ENCODE measurements at regions not wholly inside any gene's neighbourhood (a gene's known extent, or its start where the extent isn't known, plus 50 kb on each side); places are given as distances from the start of the nearest gene placed in this dataset.

DNA sequence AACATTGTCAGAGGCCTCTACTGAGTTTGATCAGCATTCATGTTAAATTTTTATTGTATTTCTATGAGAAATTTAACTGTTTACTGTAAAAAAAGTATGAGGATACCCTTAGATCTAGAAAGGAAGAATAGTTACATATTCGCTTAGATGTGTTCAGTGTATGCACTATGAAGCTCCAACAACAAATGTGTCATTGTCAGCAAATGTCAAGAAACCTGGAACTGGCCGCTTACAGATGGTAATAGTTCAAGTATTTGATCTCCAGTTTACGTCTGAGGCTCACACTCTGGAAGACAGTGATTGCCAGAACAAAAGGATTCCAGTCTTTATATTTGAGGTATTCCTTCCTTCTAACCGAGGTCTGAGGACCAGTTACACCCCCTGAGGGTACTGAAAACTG is 921.2 kb upstream of the LRRTM1 start:
- TF ChIP-seq CEBPB (IDR thresholded peaks at IDR 0.05) (no peak), FOXM1 (IDR thresholded peaks at IDR 0.05; ENCODE audit: borderline replicate concordance, low read depth) (no peak), EGR1 (IDR thresholded peaks at IDR 0.05) (no peak), TAF1 (IDR thresholded peaks at IDR 0.05; ENCODE audit: low read depth) (no peak), YY1 (IDR thresholded peaks at IDR 0.05; ENCODE audit: low read depth) (no peak), ZBTB7A (IDR thresholded peaks at IDR 0.05; ENCODE audit: low read depth) (no peak), RAD21 (IDR thresholded peaks at IDR 0.05; ENCODE audit: low read depth) (no peak)
- TF ChIP-seq, protein P1, sequence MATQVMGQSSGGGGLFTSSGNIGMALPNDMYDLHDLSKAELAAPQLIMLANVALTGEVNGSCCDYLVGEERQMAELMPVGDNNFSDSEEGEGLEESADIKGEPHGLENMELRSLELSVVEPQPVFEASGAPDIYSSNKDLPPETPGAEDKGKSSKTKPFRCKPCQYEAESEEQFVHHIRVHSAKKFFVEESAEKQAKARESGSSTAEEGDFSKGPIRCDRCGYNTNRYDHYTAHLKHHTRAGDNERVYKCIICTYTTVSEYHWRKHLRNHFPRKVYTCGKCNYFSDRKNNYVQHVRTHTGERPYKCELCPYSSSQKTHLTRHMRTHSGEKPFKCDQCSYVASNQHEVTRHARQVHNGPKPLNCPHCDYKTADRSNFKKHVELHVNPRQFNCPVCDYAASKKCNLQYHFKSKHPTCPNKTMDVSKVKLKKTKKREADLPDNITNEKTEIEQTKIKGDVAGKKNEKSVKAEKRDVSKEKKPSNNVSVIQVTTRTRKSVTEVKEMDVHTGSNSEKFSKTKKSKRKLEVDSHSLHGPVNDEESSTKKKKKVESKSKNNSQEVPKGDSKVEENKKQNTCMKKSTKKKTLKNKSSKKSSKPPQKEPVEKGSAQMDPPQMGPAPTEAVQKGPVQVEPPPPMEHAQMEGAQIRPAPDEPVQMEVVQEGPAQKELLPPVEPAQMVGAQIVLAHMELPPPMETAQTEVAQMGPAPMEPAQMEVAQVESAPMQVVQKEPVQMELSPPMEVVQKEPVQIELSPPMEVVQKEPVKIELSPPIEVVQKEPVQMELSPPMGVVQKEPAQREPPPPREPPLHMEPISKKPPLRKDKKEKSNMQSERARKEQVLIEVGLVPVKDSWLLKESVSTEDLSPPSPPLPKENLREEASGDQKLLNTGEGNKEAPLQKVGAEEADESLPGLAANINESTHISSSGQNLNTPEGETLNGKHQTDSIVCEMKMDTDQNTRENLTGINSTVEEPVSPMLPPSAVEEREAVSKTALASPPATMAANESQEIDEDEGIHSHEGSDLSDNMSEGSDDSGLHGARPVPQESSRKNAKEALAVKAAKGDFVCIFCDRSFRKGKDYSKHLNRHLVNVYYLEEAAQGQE (IDR thresholded peaks at IDR 0.05; ENCODE audit: low read depth), result no peak

DNA sequence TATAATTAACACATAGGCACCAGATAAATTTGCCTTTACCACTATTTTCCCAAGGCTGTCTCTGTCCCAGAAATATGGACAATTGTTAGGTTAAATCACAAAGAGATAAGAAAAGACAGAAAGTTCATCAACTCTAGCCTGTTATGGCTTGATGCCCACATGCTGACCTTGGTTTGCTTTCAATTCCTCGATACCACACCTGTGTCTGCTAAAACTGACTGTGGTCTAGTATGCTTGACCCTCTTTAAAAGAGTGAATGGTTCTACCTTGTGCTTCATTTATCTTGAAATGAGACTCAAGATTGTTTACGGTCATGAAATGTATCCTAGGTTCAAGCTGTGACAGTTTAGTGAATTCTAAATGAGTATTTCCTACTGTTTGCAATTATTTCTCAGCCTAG is 909.0 kb upstream of the LRRTM1 start:
- TF ChIP-seq TEAD4 (IDR thresholded peaks at IDR 0.05) (no peak), TCF12 (IDR thresholded peaks at IDR 0.05; ENCODE audit: low read depth) (no peak), EGR1 (IDR thresholded peaks at IDR 0.05) (no peak), RAD21 (IDR thresholded peaks at IDR 0.05; ENCODE audit: low read depth) (no peak), NFIC (IDR thresholded peaks at IDR 0.05) (no peak), ZBTB7A (IDR thresholded peaks at IDR 0.05; ENCODE audit: low read depth) (no peak), CEBPB (IDR thresholded peaks at IDR 0.05) (no peak), YY1 (IDR thresholded peaks at IDR 0.05; ENCODE audit: low read depth) (no peak), FOXM1 (IDR thresholded peaks at IDR 0.05; ENCODE audit: borderline replicate concordance, low read depth) (no peak), TAF1 (IDR thresholded peaks at IDR 0.05; ENCODE audit: low read depth) (no peak), CREB1 (IDR thresholded peaks at IDR 0.05; ENCODE audit: low read depth) (no peak), EP300 (IDR thresholded peaks at IDR 0.05; ENCODE audit: borderline replicate concordance) (no peak)
- TF ChIP-seq, protein P1 (IDR thresholded peaks at IDR 0.05; ENCODE audit: low read depth), result no peak
- TF ChIP-seq, protein P2, sequence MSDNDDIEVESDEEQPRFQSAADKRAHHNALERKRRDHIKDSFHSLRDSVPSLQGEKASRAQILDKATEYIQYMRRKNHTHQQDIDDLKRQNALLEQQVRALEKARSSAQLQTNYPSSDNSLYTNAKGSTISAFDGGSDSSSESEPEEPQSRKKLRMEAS (IDR thresholded peaks at IDR 0.05), result no peak
- TF ChIP-seq, protein P3, sequence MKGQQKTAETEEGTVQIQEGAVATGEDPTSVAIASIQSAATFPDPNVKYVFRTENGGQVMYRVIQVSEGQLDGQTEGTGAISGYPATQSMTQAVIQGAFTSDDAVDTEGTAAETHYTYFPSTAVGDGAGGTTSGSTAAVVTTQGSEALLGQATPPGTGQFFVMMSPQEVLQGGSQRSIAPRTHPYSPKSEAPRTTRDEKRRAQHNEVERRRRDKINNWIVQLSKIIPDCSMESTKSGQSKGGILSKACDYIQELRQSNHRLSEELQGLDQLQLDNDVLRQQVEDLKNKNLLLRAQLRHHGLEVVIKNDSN (IDR thresholded peaks at IDR 0.05), result no peak

DNA sequence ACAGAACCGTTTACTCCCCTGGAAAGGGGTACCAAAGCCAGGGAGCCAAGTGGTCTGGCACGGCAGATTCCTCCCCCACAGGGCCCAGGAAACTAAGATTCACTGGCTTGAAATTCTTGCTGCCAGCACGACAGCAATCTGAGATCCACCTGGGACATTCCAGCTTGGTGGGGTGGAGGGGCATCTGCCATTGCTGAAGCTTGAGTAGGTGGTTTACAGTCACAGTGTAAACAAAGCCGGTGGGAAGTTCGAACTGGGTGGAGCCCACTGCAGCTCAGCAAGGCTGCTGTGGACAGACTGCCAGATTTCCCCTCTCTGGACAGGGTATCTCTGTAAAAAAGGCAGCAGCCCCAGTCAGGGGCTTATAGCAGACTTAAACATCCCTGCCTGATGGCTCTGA is 901.7 kb upstream of the LRRTM1 start:
- TF ChIP-seq CREB1 (IDR thresholded peaks at IDR 0.05; ENCODE audit: low read depth), result no peak
- TF ChIP-seq, protein P1 (IDR thresholded peaks at IDR 0.05; ENCODE audit: low read depth), result no peak
- TF ChIP-seq TCF12 (IDR thresholded peaks at IDR 0.05; ENCODE audit: low read depth), result no peak
- TF ChIP-seq TEAD4 (IDR thresholded peaks at IDR 0.05), result no peak
- TF ChIP-seq ZBTB7A (IDR thresholded peaks at IDR 0.05; ENCODE audit: low read depth), result no peak
- TF ChIP-seq FOXM1 (IDR thresholded peaks at IDR 0.05; ENCODE audit: borderline replicate concordance, low read depth), result no peak

- no peak for TF ChIP-seq EGR1 (IDR thresholded peaks at IDR 0.05)
- TF ChIP-seq FOXM1 (IDR thresholded peaks at IDR 0.05; ENCODE audit: borderline replicate concordance, low read depth), result no peak
- no peak for TF ChIP-seq RAD21 (IDR thresholded peaks at IDR 0.05; ENCODE audit: low read depth)
- TF ChIP-seq, protein P2 (IDR thresholded peaks at IDR 0.05), result no peak
- TF ChIP-seq TCF12 (IDR thresholded peaks at IDR 0.05; ENCODE audit: low read depth), result no peak
- TF ChIP-seq EP300 (IDR thresholded peaks at IDR 0.05; ENCODE audit: borderline replicate concordance), result no peak
- no peak for TF ChIP-seq ZBTB7A (IDR thresholded peaks at IDR 0.05; ENCODE audit: low read depth)
- TF ChIP-seq, protein P3 (IDR thresholded peaks at IDR 0.05), result no peak
- TF ChIP-seq CREB1 (IDR thresholded peaks at IDR 0.05; ENCODE audit: low read depth), result no peak
- TF ChIP-seq YY1 (IDR thresholded peaks at IDR 0.05; ENCODE audit: low read depth), result no peak
- TF ChIP-seq, protein P1 (IDR thresholded peaks at IDR 0.05; ENCODE audit: low read depth), result no peak
- no peak for TF ChIP-seq TEAD4 (IDR thresholded peaks at IDR 0.05)
- TF ChIP-seq TAF1 (IDR thresholded peaks at IDR 0.05; ENCODE audit: low read depth), result no peak
- no peak for TF ChIP-seq NFIC (IDR thresholded peaks at IDR 0.05)
- TF ChIP-seq CEBPB (IDR thresholded peaks at IDR 0.05), result no peak
Observed at GRCh38 chr2:81196933-81197628, 892.5 kb upstream of the LRRTM1 start.
